HepG2 (cell line): ENCODE measurements at regions not wholly inside any gene's neighbourhood (a gene's known extent, or its start where the extent isn't known, plus 50 kb on each side); places are given as distances from the start of the nearest gene placed in this dataset.
"Not testable (repeated sequence)": the region's sequence is repeated elsewhere in the genome, so short reads cannot be mapped to it uniquely, and the experiment has no call there.

ENCODE experiments used
- ATAC-seq: fragments of 200-7000 bp; cut with Tn5 transposase; 3 replicates; pipeline ENCODE4 v1.9.1; 2020; ENCODE audit warnings: mild to moderate bottlenecking, moderate library complexity
- BruUV-seq: library from RNA; stranded (reverse); fragments of 400-500 nt; replicated peaks from 2 replicates; lab custom pipeline; 2021; lab: Mats Ljungman, UMichigan
- CTCF ChIA-PET: fragments of 300-600 bp; formaldehyde crosslinking; extraction: SDS; loops from one replicate; lab custom pipeline; 2021; ENCODE audit warnings: low total read pairs, inconsistent platforms, low intra/inter-chr PET ratio; lab: Yijun Ruan, JAX
- POLR2A ChIA-PET: fragments of 350-600 bp; sonication (Branson Sonifier 250); formaldehyde crosslinking; loops from one replicate; lab custom pipeline; 2020; ENCODE audit warnings: antibody characterized with exemption, inconsistent platforms; lab: Yijun Ruan, JAX
- DNase-seq: peaks from one replicate; pipeline ENCODE4 v3.0.0-alpha.2; 2015; ENCODE audit warnings: low spot score
- FAIRE-seq: peaks from 3 replicates; lab custom pipeline; 2011; peaks lifted over from hg19 to GRCh38; lab: Jason Lieb, UNC
- H2AFZ ChIP-seq: one replicate; pipeline ENCODE4 v1.6.1; 2011; ENCODE audit warnings: low read length, inconsistent platforms
- H3K27ac ChIP-seq: fragments of 300-600 bp; 3 replicates; pipeline ENCODE4 v1.8.0; 2011; ENCODE audit warnings: mixed run types, mild to moderate bottlenecking, mixed read lengths, low read length, inconsistent platforms; ENCODE audit not compliant: insufficient read depth; ENCODE audit errors: extremely low read length
- H3K27me3 ChIP-seq, 2 experiments: fragments of 200-600 bp in 1 of 2; 2 replicates in 1 of 2; 3 replicates in 1 of 2; pipeline versions ENCODE4 v1.6.0 to v1.8.0; 2011; ENCODE audit warnings: low read length in 2 of 2, mild to moderate bottlenecking in 2 of 2, moderate library complexity in 2 of 2, inconsistent platforms in 1 of 2; ENCODE audit not compliant: insufficient read depth in 2 of 2, control insufficient read depth in 1 of 2
- H3K36me3 ChIP-seq, 2 experiments: fragments of 200-600 bp in 1 of 2; replicated peaks in 1 of 2; 2 replicates in 1 of 2; 3 replicates in 1 of 2; pipeline versions ENCODE4 v1.5.1 to v1.8.0; 2011; ENCODE audit warnings: low read length in 2 of 2, inconsistent platforms in 1 of 2; ENCODE audit not compliant: insufficient read depth in 2 of 2, control insufficient read depth in 1 of 2
- H3K4me1 ChIP-seq: 2 replicates; pipeline ENCODE4 v1.5.1; 2012; ENCODE audit warnings: low read length, inconsistent platforms; ENCODE audit not compliant: insufficient read depth
- H3K4me2 ChIP-seq: 2 replicates; pipeline ENCODE4 v1.6.0; 2011; ENCODE audit warnings: low read depth, low read length, inconsistent platforms
- H3K4me3 ChIP-seq, 3 experiments: fragments of 200-600 bp in 1 of 3; sonication (generic), shearing (Covaris generic) in 1 of 3; replicated peaks in 1 of 3; 2 replicates each; pipeline ENCODE4 v1.5.1; 2011 to 2016; ENCODE audit warnings: low read length in 3 of 3, inconsistent platforms in 2 of 3, low read depth in 2 of 3, mild to moderate bottlenecking in 2 of 3, control low read depth in 1 of 3, mixed read lengths in 1 of 3; ENCODE audit not compliant: insufficient read depth in 1 of 3
- H3K79me2 ChIP-seq: one replicate; pipeline ENCODE4 v1.6.1; 2011; ENCODE audit warnings: low read length, inconsistent platforms; ENCODE audit not compliant: insufficient read depth
- H3K9ac ChIP-seq: 2 replicates; pipeline ENCODE4 v1.6.0; 2011; ENCODE audit warnings: mild to moderate bottlenecking, low read depth, low read length, inconsistent platforms; ENCODE audit not compliant: insufficient read depth
- H3K9me3 ChIP-seq: 2 replicates; pipeline ENCODE4 v1.5.1; 2012; ENCODE audit warnings: mild to moderate bottlenecking, low read length
- H4K20me1 ChIP-seq: 2 replicates; pipeline ENCODE4 v1.6.0; 2011; ENCODE audit warnings: inconsistent platforms, mild to moderate bottlenecking, low read length, moderate library complexity; ENCODE audit not compliant: insufficient read depth
- ARNT ChIP-seq: fragments of 450-650 bp; IDR thresholded peaks from 2 replicates; pipeline ENCODE4 v1.6.1; 2017
- ZNF160 ChIP-seq: sonication (generic); formaldehyde crosslinking; IDR thresholded peaks from 2 replicates; pipeline ENCODE4 v1.8.0; 2022; ENCODE audit warnings: mild to moderate bottlenecking, inconsistent platforms, missing genetic modification reagents
- ZNF317 ChIP-seq: sonication (generic); formaldehyde crosslinking; IDR thresholded peaks from 2 replicates; pipeline ENCODE4 v1.5.0; 2020; ENCODE audit warnings: mild to moderate bottlenecking, missing genetic modification reagents
- WGBS: methylation state at CpG from one replicate; pipeline ENCODE4 v1.1.6; 2017; ENCODE audit warnings: low lambda C conversion rate; 5-methylcytosine and 5-hydroxymethylcytosine counted together
- in situ Hi-C: cut with HindIII; loops from 2 replicates; pipeline ENCODE4 v1.10.0; 2017; ENCODE audit warnings: low pct_unique_long_range_greater_than_20kb; ENCODE audit not compliant: extremely low pct_ligation_motif_present
- intact Hi-C: fragments of 100-400 bp; cut with micrococcal nuclease; formaldehyde crosslinking; loops from one replicate; pipeline ENCODE4 v1.10.0; 2022; ENCODE audit not compliant: unreplicated experiment
- TF ChIP-seq, protein P1 (sequence below): sonication (generic); formaldehyde crosslinking; conservative IDR thresholded peaks from 2 replicates; pipeline ENCODE4 v1.4.0; 2020; ENCODE audit warnings: mild to moderate bottlenecking, missing genetic modification reagents, moderate library complexity

- Histone ChIP-seq H3K9me3 (no peaks in the 10 kb centered on the region), H3K27me3 (no peaks in the 10 kb centered on the region), H3K36me3 (no peaks in the 10 kb centered on the region), H2AFZ (no peak overlapping the region), H3K9ac (no peak overlapping the region), H3K4me3 (no peak overlapping the region), H3K4me2 (no peak overlapping the region), H4K20me1 (no peaks in the 10 kb centered on the region), H3K27ac (no peak overlapping the region), H3K4me1 (peaks cover 10% of the 10 kb centered on the region; the same call in 1 of the 2 replicates), H3K79me2 (no peaks in the 10 kb centered on the region)
- TF ChIP-seq ZNF160 (CRISPR knock-in tag) (peak; percentile 98), ZNF317 (CRISPR knock-in tag) (peak; percentile 96), ARNT (peak; percentile 56; the same call in 1 of the 2 replicates)
- TF ChIP-seq, protein P1, sequence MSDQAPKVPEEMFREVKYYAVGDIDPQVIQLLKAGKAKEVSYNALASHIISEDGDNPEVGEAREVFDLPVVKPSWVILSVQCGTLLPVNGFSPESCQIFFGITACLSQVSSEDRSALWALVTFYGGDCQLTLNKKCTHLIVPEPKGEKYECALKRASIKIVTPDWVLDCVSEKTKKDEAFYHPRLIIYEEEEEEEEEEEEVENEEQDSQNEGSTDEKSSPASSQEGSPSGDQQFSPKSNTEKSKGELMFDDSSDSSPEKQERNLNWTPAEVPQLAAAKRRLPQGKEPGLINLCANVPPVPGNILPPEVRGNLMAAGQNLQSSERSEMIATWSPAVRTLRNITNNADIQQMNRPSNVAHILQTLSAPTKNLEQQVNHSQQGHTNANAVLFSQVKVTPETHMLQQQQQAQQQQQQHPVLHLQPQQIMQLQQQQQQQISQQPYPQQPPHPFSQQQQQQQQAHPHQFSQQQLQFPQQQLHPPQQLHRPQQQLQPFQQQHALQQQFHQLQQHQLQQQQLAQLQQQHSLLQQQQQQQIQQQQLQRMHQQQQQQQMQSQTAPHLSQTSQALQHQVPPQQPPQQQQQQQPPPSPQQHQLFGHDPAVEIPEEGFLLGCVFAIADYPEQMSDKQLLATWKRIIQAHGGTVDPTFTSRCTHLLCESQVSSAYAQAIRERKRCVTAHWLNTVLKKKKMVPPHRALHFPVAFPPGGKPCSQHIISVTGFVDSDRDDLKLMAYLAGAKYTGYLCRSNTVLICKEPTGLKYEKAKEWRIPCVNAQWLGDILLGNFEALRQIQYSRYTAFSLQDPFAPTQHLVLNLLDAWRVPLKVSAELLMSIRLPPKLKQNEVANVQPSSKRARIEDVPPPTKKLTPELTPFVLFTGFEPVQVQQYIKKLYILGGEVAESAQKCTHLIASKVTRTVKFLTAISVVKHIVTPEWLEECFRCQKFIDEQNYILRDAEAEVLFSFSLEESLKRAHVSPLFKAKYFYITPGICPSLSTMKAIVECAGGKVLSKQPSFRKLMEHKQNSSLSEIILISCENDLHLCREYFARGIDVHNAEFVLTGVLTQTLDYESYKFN (CRISPR knock-in tag): no peak
- CTCF ChIA-PET: no interaction called here
- POLR2A ChIA-PET: no interaction called here
- FAIRE-seq (no peak), ATAC-seq (no peak), DNase-seq (no peak)
- in situ Hi-C loops: no loop called here
- intact Hi-C loops: loop anchor here (1.0 kb wide), 1 partner anchor 12 kb away; no protein-coding TSS in a partner anchor
- no TSS peak for BruUV-seq
Measured at GRCh38 chr20:53818457-53819177, 225.0 kb upstream of the ZNF217 start.

GRCh38 chr20:53817513-53817912 lies 223.9 kb upstream of the ZNF217 start:
- H3K27me3 ChIP-seq, H3K9ac ChIP-seq, H4K20me1 ChIP-seq, H3K4me3 ChIP-seq, H3K79me2 ChIP-seq, intact Hi-C loops, FAIRE-seq, DNase-seq, in situ Hi-C loops, H3K9me3 ChIP-seq, CTCF ChIA-PET, H3K36me3 ChIP-seq, H3K4me2 ChIP-seq, H3K4me1 ChIP-seq, BruUV-seq, H2AFZ ChIP-seq, ATAC-seq, H3K27ac ChIP-seq: not testable (repeated sequence)
- 98% methylated on average over 7 of the region's 7 CpGs for WGBS
- POLR2A ChIA-PET: interaction anchor here (0.6 to 1.5 kb wide), 2 partner anchors 17 to 90 kb away, joined by 3 to 5 read pairs; no protein-coding TSS in a partner anchor
